Dermis microvascular lymphatic vessel endothelial cell (primary cell): ENCODE measurements at regions not wholly inside any gene's neighbourhood (a gene's known extent, or its start where the extent isn't known, plus 50 kb on each side); places are given as distances from the start of the nearest gene placed in this dataset.

Experiments
- DNase-seq, 2 donors: peaks; one replicate each; pipeline versions ENCODE4 v3.0.0 to v3.0.0-alpha.2; 2010; ENCODE audit warnings: low read depth in 2 of 2

DNA sequence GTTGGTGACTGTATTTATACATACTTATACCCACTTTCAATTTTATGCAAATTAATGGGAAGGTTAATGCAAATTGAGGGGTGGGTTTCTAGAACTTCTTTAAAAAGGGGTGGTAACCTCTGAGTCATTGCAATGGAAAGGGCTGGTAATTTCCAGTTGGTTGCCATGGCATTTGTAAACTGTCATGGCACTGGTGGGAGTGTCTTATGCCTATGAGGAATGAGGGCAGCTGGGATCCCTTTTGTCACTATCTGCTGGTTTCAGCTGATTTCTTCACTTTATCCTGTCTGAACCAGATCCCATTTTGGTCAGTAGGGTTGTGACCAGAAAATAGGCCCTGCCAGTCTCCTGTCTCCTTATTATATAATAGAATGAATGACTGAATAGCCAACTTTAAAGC is 1006.7 kb upstream of the GOT2 start:
- DNase-seq, result no peak

DNA sequence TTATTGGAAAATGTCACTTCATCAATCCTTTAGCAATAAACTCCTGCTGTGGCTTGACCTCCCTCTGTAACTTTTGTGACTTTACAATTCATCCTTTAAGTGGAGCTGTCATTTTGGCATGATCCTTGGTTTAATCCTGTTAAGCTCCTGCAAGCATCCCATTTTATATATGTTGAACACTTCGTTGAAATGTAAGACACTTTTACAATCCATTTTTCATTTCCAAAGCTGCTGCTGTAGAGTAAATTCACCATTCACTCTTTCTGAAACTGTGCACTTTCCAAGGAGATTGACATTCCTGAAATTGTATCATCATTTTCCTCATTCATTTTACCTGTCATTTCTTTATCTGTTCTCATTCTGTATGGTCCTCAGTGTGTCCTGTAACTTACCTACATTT is 1003.2 kb upstream of the GOT2 start:
- no peak for DNase-seq

DNA sequence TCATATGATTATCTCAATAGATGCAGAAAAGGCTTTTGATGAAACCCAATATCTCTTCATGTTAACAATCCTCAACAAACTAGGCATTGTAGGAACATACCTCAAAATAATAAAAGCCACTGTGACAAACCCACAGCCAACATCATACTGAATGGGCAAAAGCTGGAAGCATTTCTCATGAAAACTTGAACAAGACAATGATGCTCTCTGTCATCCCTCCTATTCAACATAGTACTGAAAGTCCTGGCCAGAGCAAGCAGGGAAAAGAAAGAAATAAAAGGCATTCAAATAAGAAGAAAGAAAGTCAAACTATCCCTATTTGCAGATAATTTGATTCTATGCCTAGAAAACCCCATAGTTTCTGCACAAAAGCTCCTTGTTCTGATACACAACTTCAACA is 999.2 kb upstream of the GOT2 start:
- no peak for DNase-seq

DNA sequence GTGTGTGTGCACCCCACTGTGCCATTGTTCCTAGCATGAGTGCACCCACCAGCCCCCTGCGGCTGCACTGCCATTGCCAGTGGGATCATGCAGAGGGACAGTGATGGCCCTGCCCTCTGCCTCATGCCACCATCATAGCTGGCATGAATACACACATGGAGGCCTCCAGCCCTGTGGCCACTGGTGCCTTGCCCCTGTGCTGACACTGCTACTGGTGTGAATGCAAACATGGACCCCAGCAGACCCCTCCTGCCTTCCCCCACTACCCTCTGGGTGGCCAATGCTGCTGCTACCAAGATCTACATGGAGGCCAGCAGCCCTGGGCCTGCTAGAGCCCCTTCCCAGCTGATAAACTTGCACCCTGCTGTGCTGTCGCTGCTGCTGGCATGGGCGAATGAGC is 995.5 kb upstream of the GOT2 start:
- no peak for DNase-seq

DNA sequence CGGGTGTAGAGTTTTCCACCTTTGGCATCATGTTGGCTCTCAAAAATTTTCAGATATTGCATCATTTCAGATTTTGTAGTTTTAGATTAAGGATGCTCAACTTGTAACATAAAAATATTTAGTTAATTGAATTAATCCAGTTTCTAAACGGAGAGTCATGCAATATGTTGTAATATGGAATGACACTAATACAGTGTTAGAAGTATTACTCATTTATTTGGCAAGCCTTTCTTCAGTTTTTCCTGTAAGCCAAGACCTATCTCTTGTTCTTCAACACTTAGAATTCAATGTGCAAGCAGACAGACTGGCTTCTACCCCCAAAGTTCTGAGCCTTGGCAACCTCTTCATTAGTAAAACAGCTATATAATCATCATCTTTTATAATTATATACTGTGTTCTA is 985.0 kb upstream of the GOT2 start:
- no peak for DNase-seq

DNA sequence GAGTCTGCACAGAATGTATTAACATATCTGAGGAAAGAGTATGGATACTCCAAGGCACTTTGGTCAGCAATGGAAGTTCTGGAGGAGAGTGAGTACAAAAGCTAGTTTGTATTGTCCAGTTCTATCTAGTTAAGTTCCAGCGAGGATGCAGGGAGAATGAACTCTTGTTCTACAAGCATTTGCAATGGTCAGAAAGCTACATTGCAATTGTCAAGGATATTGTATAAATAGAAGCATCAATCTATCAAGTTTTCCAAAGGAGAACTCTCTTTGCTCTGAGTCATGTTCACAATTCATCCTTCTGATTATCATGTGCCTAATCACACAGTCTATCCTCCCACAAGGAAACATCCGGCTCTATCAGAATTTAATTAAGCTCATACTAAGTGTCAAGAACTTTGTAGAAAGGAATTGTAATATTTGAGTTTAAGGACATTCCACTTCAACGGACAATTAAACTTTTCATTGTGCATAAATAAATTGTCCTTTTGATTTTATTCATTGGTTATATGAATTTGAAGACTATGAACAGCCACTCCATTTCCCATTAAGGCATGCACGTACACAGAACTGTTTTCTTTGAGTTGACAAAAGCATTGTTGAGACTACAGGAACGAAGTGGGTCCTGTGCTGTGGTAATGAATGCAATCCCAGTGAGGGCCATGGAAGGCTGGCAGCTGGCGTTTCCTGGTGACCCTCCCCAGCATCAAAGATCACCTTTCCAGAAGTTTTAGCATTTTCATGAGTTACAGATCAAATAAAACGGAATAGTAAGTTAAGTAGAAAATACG is 973.5 kb upstream of the GOT2 start:
- DNase-seq, result no peak

DNA sequence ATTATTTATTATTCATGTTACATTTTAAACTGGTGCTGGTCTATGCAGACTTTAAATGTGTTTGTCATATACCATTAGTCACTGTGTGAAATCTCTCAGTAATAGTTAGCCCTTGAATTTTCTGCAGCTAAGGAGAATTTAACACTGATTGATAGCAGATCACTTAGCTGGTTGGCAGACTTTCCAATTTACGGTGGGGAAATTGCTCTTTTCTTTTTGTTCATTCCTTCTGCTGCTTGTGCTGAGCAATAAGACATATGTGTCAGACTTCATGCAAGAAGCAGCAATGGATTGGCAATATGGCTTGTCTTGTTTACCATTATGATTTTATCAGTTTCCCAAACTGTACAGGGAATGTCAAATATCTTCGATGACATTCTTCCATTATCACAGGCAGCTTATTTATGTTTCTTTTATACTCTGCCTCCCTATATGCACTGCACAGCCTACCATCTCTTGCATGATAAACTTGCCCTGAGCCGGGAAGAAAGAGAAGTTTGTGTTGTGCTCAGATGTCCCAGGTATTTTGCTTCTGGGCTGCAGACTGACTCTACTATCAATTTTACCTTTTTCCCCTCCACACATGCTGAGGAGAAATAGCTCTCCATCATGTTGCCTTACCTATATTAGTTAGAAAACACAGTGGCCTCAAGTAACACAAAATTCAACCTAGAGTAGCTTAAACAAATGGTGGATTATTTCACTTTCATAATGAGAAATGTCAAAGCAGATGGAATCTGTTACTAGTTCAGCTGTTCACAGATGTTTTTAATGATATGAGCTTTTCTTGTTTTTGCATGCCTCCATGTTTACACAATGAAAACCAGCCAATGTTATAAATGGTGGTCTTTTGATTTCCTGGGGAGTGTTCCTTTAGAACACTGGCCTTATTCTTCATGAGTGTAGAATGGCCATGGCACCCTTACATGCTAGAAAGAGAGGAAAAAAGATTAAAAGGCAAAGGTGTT is 968.1 kb upstream of the GOT2 start:
- no peak for DNase-seq

DNA sequence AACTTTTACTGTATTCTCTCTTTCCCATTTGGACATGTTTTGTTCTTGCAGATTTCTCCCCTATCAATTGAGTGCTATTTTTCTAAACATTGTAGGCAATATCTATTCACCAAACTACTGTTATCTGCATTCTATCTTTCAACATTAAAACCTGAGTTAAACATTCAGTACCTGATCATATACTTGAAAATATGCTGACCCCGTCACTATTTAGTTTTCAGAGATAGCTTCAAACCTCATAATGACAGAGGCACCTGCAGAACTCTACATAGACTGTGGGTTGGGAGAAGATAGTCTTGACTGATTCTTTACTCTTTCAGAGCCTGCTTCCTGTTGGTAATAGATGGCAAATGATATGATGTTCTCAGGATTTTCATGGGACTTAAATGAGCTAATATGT is 965.7 kb upstream of the GOT2 start:
- no peak for DNase-seq

DNA sequence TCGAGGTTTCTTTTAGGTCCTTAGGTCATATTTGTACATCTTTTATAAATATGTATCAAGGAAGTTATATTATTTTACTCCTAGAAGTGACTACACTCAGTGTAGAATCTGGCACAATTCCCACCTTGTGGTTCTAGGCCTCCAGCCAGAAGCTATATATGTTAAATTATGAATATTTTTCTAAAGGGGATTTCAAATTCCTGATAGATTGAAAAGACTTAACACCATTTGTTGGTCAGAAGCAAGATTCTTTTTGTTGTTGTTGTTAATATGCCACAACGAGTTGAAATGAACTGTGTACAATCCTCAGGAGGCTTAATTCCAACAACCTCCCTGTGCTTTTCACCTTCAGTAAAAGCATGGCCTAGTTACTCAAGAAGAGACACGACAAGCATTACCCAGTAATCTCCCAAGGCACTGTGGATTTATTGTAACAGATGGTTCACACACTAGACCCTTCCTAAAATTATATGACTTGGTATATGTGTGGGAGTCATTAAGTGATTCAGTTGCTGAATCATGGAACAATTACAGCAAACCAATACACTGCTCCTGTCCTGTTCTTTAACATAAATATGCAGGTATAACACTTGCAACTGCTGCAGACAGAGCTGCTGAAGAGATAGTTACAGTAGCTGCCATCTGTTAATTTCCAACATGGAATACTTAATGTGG is 964.4 kb upstream of the GOT2 start:
- DNase-seq, result no peak

DNA sequence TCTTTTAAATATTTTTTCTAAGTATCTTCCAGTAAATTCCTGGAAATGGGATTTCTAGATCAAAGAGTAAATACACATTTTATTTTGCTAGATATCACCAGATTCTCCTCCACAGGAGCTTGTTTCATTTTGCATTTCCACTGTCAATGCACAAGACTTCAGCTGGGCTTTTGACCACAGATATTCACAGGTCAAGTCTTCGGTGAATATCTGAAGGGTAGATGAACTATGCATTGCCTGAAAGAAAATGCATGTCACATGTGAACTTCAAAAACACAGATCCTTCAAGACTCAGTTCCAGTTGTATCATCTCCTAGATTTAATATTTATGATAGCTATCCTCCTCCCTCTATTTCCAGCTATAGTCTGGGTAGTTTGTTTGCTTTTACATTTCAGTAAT is 963.6 kb upstream of the GOT2 start:
- no peak for DNase-seq

DNA sequence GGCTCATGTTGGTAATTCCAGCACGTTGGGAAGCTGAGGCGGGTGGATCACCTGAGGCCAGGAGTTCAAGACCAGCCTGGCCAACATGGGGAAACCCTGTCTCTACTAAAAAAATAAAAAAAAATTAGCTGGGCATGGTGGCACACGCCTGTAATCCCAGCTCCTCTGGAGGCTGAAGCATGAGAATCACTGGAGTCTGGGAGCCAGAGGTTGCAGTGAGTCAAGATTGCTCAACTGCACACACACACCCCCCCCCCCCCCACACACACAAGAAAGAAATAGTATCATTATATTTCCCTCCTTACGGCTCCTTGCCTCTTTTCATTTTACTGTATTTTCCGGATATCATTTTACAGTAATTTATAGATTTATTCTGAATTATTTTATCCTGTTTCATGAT is 963.1 kb upstream of the GOT2 start:
- DNase-seq, result no peak

DNA sequence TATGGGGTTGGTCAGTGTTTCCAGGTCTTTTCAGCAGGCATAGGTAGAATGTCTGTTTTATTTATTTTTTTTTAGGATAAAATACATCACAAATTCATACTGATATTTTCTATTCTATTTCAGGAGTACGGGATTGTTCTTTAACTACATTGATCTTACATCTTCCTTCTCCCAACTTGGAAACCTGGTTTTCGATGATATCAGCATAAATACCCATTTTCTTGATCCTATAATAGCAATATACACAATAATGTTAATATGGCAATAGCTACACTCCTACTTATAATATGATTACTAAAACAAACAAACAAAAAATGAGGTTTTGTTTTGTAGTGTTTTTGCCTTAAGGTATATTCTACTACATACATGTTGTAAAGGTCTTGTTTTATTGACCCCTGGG is 962.4 kb upstream of the GOT2 start:
- DNase-seq, result no peak

DNA sequence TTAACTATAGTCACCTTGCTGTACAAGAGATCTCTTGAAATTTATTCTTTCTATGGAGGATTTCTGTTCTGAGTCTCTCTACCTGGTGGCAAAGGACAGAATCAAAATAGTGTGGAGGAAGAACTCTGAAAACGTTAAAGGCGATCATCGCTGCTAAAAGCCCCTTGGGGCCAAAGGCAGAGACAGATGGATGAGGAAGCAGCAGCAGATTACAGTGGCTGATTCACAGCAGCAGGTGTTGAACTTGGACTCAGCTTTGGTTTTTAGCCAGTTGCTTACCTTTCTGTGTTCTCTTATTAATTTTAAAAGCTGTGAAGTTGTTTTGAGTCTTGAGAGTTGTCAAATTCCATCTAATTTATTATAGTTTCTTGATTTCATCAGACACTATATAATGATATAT is 956.1 kb upstream of the GOT2 start:
- DNase-seq, result no peak

DNA sequence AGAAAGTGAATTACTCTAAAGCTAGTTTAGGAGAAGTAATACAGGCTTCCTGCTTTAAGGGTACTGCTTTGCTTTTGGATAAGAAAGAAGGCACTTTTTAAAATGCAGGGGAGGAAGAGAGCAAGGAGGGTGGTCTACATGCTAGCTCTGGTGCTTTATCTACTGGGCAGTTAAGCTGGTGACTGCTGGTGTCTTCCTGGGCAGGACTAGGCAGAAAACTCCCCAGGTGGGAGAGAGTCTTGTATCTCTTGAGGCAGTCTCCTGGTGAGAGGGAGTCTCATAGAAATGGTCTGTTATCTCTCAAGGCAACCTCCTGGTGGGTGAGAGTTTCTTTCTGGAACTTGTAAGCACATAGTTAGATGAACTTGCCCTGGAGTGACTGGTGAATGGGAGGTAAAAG is 953.9 kb upstream of the GOT2 start:
- no peak for DNase-seq

DNA sequence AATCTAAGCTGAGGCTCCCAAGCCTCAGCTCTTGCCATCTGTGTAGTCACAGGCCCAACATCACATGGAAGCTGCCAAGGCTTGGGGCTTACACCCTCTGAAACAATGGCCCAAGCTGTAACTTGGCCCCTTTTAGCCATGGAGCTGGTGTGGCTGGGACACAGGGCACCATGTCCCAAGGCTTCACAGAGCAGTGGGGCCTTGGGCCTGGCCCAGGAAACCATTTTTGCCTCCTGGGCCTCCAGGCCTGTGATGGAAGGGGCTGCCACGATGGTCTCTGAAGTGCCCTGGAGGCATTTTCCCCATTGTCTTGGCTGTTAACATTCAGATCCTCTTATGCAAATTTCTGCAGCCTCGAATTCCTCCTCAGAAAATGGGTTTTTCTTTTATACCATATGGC is 952.3 kb upstream of the GOT2 start:
- DNase-seq, result no peak

DNA sequence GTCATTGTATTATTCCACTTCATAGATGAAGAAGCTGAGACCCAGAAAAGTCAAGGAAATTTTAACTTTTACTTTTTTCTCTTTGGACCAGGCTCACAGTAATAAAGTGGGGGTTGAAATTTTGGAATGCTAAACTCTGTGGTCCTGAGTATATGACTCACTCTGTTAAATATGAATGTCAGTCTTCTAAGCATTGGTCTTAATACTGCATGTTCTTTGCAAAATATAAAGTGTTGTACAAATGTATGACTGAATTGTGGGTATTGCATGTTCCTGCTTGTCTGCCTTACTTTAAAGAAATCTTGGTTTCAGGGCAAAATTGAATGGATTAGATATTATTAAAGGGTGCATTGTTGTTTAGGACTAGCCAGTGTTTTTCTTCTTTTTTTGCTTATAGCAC is 950.8 kb upstream of the GOT2 start:
- no peak for DNase-seq

DNA sequence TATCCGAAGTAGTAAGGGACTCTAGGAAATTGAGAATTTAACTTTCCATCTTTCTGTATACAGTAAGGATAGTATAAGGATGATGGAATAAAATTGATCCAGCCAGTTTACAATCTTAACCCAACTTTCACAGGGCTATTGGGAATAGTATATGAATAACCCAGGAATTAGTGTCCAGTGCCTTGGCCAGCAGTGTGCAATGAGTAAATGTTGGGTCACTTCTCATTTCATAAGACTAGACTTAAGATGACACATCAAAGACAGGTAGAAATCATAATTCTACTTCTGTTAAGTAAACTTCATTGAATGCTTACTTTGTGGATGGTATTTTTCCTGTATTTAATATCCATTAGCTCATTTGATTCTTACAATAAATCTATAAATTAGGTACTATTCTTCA is 949.6 kb upstream of the GOT2 start:
- DNase-seq, result no peak

DNA sequence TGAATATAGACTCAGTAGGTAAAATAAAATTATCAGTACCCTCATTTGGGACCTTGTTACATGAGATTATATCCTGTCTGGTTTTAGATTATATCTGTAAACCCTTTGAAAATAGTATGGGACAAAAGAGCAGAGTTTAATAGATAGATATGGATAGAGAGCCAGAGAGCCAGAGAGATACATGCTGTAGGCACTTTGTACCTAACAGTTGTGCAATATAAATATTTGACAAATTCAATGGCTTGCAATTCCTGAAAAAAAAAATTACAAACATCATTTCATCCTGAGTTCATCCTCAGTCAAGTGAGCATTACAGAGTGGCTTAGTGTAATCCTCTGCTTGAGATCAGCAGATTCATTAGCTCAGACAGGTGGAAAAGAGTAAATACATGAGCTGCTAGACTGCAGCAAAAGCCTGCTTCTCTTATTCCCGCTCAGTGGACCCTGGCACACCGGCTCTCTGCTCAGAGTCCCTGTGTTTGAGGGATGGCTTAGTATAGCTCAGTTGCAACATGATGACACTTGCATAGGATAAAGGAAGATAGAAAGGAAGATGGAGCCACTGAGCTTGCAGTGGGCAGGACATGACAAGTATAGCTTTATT is 931.6 kb upstream of the GOT2 start:
- DNase-seq, result no peak

DNA sequence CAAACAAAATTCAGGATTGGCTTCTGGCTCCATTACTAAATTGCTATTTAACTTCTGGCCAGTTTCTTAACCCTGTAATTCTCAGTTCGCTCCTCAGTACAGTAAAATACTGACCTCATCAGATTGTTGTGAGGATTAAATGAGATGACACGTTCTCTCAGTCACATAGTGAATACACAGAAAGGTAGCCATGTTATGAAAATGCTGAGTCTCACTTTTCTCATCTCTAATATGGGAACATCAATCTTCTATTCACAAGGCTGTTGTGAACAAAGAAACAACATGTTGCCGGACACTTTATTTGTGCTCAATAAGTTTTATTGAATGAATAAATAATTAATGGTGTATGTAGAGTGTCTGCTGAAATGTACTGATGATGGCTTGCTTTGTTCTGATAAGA is 924.5 kb upstream of the GOT2 start:
- DNase-seq, result no peak

DNA sequence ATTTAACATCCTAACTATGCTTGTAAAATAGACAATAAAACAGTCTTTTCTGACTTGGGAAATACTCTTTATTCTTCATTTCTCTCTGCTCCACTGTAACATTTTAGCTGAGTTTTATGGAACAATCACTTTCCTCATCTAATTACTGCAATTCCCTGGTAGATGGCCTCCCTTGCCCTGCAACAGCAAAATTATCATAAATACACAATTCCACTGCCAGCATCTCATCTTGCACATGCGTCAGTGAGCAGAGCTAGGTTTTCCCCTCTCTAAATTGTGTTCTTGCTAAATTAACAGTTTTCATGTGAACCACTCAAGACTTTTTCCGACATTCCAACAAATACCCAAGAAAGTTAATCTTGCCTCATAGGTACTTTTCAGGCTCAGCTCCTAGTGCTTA is 920.9 kb upstream of the GOT2 start:
- DNase-seq, result no peak

DNA sequence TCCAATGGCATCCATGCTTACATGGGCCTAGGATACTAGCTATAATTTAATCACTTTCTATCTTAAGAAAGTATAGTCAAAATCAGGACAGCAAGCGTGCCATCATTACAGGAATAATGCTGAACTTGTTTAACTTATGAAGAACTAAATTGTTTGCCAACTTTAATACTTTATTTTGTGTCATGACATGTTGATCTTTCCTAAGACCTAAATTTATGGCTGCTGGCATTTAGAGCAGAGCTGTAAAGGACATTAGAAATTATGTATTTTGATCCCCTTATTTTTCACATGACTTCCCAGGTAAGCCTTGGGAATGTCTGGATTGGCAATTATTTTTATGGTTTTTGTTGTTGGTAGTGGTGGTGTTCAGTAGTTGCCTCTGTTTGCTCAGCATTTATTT is 920.3 kb upstream of the GOT2 start:
- no peak for DNase-seq

DNA sequence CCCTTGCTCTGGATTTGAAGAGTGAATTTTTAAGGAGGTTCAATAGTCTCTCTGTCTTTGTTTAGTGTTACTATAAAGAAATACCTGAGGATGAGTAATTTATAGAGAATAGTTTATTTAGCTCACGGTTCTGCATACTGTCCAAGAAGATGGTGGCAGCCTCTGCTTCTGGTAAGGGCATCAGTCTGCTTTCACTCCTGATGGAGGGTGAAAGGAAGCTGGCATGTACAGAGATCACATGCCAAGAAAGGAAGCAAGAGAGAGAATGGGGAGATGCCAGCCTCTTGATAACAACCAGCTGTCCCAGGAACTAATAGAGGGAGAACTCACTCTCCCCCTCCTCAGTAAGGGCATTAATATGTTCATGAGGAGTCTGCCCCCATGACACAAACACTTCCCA is 917.5 kb upstream of the GOT2 start:
- DNase-seq, result no peak
